IPS-NIHi7 (cell line): ENCODE measurements at regions not wholly inside any gene's neighbourhood (a gene's known extent, or its start where the extent isn't known, plus 50 kb on each side); places are given as distances from the start of the nearest gene placed in this dataset.
"Not testable (repeated sequence)": the region's sequence is repeated elsewhere in the genome, so short reads cannot be mapped to it uniquely, and the experiment has no call there.

Experiments
- DNase-seq: peaks from one replicate; pipeline ENCODE4 v3.0.0; 2012; ENCODE audit warnings: mixed read lengths; ENCODE audit errors: extremely low spot score

GRCh38 chr20:51926670-51927305, 124.5 kb upstream of the SALL4 start:
- no peak for DNase-seq

- no peak for DNase-seq
Observed at GRCh38 chr20:51924509-51924908, 122.2 kb upstream of the SALL4 start.

DNA sequence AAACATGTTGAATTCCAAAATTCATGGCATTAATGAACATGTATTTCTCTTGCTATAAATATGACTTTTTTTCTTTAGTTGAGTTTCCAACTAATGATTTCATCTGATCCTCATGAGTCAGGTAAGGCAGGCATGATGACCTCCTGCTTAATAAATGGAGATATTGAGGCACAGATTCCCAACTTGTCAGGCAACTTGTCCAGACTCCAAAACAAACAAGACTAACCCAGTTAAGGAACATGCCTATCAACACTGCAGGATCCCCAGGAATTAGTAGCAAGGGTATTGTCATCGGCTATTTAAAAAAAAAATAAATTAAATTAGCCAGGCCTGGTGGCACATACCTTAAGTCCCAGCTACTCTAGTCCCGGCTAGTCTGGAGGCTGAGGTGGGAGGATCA, 121.3 kb upstream of the SALL4 start:
- no peak for DNase-seq

- not testable (repeated sequence) for DNase-seq
Observed at GRCh38 chr20:51922812-51923211, 120.5 kb upstream of the SALL4 start.

DNA sequence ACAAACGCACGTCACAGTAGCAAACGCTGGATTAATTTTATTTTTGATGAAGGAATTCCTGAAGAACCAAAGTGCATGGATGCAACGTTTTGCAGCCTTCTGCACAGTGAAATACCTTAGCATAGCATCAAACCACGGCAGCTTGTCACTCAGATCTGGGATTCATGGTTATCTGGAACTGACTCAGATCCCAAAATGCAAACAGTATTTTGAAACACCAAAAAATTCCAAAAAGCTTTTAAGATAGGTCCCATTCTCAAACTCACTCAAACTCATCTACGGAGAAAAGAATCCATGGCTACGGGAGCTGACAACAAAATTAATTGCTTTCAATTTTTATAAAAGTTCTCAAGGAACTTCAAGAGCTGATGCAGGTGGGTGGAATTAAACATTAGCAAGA, 116.2 kb upstream of the SALL4 start:
- DNase-seq = no peak

DNA sequence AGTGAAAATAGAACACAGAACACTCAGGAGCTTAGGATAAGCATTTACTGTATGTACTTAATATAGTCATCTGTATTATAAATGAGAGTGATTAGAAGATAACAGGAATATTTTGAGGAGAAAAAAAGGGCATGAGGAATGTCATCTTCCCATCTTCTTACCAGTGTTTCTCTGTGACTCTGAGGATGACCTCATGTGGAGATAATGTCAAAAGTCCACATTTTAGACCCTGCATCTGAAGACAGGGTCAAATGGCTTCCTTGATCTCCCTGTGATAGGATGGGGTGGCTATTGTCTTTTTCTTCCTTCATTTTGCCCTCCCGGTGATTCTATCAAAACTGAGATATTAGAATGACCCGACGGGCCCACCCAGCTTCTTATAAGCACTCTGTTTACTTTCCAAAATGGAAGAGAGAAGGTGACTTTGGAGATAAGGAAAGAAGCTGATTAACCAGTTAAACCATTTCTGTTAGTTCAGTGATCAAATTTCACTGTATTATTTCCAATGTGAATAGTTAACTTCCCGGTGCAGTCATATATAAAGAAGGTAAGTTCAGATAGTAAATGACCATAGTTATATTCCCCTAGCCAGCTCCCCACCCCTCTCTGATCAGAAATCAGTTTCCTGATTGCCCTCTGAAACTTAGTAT, 115.7 kb upstream of the SALL4 start:
- no peak for DNase-seq

GRCh38 chr20:51916244-51916643, 113.9 kb upstream of the SALL4 start:
- DNase-seq = no peak

GRCh38 chr20:51914758-51915157, 112.4 kb upstream of the SALL4 start:
- no peak for DNase-seq

DNA sequence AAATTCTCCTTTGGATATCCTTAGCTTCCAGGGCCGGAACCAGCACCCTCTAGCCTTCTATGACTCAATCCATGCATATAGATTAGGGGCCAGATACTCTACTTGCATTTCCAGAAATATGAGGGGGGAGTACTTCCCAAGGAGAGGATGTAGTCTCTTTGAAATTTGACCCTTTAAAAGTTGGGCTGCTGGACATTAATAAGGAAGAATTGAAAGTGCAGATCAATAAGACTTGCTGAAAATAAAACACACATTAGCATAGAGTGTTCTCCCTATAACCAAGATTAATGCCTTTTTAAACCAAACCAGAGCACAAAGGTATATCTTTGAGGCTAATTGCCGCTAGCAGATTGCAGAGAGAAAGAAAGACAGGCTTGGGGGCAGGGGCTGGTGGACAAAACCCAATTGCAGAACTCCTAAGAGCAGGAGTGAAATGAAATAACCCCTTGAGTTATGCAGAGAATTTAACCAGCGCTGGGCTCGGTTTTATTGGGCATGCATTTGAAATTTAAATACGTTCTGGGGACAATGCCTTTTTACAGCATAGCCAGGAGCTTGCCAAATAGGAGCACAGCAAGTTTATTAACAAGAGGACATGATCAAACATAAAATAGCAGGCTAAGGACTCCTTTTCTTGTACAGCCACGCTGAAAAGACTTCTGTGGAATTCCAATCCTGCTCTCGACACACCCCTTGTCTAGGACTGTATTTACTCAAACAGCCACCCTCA, 108.2 kb upstream of the SALL4 start:
- DNase-seq = peak; percentile 40

DNA sequence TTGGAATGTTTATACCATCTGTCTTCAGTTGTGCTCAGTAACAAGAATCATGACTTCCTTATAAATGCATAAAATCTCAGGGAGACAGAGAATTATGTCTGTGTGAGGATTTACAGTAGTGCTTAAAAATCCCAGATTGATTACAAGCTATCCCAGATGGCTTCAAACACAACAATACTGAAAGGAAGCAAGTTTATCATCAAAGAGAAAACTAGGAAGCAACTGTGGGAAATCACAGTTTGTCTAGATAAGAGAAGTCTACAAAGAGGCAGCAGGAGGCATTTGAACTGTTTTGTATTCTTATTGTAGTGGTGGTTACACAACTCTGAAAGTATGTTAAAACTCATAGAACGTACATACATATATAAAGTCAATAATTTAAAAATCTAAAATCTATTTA, 104.4 kb upstream of the SALL4 start:
- DNase-seq = no peak

GRCh38 chr20:51906049-51906448, 103.7 kb upstream of the SALL4 start:
- no peak for DNase-seq

DNA sequence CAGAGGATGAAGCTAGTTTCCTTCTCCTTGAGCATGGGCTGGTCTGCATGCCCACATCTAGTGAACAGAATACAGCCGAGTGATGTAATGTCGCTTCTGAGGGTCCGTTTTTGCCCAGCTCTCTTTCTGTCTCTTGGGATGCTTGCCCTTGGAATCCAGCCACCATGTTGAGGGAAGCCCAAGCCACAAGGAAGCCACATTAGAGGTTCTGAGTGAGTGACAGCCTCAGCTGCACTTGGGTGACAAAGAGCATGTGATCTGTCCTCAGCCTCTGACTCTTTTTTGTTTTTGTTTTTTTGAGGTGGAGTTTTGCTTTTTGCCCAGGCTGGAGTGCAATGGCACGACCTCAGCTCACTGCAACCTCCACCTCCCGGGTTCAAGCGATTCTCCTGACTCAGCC, 100.6 kb upstream of the SALL4 start:
- DNase-seq = no peak

DNA sequence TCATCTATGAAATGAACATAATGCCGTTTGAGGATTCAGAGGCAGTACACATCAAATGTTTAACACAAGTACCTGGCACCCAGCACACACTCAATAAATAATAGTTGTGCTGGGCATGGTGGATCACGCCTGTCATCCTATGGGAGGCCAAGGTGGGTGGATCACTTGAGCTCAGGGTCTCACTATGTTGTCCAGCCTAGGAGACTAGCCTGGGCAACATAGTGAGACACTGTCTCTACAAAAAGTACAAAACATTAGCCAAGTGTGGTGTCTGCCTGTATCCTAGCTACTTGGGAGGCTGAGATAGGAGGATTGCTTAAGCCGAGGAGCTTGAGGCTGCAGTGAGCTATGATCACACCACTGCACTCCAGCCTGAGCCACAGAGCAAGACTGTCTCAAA, 98.1 kb upstream of the SALL4 start:
- DNase-seq = no peak

DNA sequence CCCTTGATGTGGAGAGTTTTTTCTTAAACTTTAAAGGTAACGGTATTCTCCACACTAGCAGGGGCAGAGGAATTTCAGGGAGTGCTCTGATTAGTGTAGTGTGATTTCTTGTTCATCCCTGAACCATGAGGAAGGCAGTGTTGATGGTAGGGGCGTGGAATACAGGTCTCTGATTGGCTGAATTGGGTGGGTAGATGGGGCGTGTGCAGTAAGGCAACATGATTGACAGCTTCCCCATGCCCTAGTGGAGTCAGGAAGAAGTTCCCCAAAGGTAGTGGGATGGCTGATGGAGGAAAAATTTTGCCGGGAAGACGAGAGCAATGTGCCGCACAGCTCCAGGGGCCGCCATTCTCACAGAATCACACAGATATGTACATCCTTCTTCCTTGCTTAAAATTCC, 97.4 kb upstream of the SALL4 start:
- peak; percentile 61 for DNase-seq

GRCh38 chr20:51898788-51899187, 96.5 kb upstream of the SALL4 start:
- no peak for DNase-seq

- no peak for DNase-seq
Observed at GRCh38 chr20:51894619-51895018, 92.3 kb upstream of the SALL4 start.

DNA sequence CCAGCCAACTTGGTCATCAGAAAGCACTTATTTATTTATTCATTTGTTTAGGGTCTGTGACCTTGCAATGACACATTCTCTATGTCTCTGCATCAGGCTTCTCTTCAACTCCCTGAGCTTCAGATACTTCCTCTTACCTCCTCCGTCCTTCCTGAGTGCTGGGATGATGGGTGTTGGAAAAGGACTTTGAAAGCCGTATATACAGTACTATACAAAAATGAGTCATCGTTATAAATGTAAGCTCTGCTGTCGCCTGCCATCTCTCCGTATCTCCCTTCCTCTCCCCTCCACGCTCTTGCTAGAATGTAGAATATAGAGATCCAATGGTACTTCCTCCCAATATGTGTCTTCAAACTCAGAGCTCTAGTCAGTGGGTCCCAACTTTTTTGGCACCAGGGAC, 91.9 kb upstream of the SALL4 start:
- no peak for DNase-seq

DNA sequence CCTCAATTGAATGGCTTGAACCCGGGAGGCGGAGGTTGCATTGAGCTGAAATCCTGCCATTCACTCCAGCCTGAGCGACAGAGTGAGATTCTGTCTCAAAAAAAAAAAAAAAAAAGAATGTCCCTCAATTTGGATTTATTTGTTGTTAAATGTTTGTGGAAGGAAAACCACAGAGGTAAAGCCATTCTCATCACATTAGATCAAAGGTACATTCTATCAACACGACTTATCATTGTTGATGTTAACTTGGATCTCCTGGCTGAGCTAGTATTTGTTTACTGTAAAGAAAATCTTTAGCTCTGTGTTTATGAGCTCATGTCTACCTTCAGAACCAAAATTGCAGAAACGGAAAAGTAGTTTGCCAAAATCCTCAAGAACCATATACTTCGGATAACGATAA, 91.4 kb upstream of the SALL4 start:
- no peak for DNase-seq

GRCh38 chr20:51890003-51890402, 87.7 kb upstream of the SALL4 start:
- no peak for DNase-seq

DNA sequence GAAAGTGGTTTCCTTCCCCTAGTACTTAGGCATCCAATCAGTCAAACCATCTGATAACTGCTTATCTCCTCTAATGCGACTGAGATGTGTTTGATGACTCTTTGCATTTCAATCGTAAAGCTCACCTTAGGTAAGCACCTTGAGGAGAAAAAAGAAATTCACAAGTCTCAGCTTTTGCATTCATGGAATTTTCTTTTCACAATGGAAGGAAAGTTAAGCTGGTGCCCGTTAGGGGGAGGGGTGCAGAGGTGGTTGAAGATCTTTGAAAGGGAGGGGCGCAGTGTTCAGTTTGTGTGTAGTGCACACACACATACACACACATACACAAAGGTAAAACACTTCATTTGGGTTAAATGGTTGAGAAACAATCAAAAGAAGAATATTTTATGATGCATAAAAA, 87.1 kb upstream of the SALL4 start:
- no peak for DNase-seq

DNA sequence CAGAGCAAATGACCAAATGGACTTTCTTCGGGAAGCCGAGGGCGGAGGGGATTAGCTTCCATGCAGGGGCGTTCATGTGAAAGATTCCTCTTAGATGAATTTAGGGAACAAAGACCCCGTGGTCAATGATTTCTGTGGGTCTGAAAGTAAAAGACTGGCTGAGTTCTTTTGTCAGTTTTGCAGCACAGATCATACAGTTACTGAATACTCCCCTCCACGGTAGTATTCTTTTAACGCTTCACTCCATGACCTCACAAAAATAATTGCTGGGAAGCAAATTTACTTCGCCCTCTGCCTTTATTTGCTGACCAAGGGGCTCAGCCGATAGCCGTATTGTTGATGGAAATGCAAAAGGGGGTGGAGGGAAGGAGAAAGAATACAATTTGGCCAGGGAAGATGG, 86.0 kb upstream of the SALL4 start:
- DNase-seq = no peak

DNA sequence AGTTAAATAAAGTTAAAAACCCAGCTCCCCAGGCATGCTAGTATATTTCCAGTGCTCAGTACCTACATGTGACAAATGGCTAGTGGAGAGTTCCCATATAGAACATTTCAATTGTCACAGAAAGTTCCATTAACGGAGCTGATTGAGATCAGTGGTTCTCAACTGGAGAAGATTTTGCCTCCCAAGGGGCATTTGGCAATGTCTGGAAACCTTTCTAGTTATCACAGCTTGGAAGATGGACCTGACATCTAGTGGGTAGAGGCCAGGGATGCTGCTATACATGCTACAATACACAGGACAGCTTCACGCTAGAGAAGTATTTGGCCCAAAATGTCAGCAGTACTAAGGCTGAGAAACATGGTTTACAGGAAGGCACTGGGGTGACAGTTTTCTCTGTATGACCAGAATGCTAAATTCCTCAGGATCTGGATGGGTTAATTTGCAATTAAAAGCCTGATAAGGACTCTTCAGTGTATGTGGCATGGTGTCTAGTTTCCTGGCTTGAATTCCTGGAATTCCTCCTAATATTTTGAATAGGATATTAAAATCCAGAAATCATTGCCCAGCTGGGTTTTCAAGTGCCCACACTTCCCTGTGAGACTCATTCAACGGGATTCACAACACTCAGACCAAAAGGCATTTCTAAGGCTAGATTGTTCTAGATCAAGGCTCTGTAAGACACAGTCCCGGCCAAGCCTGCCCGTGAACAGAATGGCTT, 84.7 kb upstream of the SALL4 start:
- DNase-seq = no peak

DNA sequence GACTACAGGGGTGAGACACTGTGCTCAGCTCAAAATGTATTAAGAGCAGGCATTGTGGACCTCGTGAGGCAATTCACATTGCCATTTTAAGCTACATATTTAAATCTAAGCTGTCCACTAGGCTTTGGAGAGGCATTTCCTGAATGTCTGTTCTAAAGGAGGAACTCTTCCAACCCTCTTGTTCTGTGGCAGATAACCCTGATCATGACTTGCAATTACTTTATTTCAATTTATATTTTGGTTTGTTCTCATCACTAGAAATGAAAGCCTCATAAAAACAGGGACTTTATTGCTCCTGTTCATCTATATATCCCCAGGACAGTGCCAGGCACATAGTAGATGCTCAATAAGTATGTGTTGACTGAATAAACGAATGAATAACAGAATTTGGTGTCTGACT, 84.0 kb upstream of the SALL4 start:
- no peak for DNase-seq
